Activated effector memory CD4-positive, alpha-beta T cell treated with Interleukin-2 at 50 U/mL for 16 hours (primary cell): ENCODE measurements at regions not wholly inside any gene's neighbourhood (a gene's known extent, or its start where the extent isn't known, plus 50 kb on each side); places are given as distances from the start of the nearest gene placed in this dataset.

ENCODE experiments used
- DNase-seq: peaks from one replicate; pipeline ENCODE4 v3.0.0-alpha.2; 2020

DNA sequence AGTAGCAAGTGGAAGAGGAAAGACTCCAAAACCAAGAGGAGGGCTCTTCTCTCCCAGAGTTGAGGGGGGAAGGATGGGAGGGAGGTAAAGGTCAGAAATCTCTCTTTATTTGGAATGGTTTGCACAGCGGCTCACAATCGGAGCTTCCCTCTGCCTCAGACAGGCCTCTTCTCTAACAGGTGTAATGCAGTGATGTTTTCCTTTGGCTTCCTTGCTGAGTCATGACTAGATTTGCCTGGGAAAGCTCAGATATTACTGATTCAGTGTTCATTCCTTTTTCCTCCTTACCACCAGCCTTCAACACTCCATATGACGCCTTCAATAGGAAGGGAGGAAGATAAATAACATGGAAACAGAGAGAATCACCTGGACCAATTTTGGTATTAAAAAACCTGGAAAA lies 136.6 kb downstream of the RNF152 start:
- DNase-seq = no peak

DNA sequence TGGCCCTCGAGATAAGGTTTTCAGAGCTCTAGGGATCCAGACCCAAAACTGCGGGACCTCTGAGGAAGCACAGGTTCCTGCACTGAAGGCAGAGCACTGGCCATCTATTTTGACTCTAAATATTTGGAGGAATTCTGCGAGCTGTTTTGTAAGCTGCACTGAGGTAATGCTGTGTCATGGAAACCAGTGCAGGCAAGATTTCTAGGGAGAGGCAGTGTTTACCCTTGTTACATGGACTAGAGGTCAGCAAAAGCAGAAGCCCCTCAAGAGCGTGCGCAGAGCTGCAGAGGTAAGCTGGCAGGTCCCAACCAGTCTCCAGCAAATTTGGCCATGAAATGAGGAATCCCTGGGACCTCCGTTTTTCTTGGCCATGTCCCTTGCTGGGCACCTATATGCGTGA lies 137.3 kb downstream of the RNF152 start:
- no peak for DNase-seq

DNA sequence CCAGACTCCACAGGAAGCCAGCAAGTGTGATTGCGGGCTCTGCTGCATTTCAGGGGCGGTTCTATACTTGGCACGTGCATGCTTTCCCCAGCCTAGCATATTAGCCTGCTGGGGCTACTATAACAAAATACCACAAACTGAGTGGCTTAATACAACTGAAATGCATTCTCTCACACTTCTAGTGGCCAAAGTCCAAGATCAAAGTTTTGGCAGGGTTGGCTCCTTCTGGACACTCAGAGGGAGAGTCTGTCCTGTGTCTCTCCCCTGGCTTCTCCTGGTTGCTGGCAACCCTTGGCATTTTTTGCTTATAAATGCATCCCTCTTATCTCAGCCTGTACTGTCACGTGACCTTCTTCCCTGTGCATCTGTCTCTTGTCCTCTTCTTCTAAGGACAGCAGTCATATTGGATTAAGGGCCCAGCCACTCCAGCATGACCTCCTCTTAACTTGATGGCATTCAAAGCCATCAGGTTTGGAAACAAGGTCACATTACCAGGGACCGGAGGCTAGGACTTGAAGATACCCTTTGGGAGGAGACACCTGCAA lies 138.7 kb downstream of the RNF152 start:
- no peak for DNase-seq

DNA sequence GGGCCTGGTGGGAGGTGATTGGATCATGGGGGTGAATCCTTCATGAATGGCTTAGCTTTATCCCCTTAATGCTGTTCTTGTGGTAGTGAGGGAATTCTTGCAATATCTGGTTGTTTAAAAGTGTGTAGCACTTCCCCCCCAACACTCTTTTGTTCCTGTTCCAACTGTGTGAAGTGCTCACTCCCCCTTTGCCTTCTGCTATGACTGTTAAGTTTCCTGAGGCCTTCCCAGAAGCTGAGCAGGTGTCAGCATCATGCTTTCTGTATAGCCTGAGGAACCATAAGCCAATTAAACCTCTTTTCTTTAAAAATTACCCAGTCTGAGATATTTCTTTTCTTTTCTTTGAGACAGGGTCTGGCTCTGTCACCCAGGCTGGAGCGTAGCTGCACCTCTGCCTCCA lies 139.4 kb downstream of the RNF152 start:
- no peak for DNase-seq

DNA sequence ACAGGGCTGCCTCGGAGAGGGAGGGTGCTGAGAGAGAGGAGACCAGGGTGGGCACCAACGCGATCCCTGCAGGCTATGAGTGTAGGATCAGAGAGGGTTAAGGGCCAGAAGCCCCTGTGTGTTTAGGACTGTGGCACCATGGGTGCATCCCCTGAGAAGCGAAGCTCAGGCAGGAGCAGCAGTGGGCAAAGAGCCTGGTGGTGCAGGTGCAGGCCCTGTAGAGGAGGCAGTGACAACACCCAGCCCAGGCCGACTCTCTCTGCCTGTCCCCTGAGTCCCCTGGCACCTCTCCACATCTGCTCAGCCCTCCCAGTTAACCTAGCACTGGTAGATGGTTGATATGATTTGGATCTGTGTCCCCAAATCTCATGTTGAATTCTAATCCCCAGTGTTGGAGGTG lies 139.8 kb downstream of the RNF152 start:
- no peak for DNase-seq

DNA sequence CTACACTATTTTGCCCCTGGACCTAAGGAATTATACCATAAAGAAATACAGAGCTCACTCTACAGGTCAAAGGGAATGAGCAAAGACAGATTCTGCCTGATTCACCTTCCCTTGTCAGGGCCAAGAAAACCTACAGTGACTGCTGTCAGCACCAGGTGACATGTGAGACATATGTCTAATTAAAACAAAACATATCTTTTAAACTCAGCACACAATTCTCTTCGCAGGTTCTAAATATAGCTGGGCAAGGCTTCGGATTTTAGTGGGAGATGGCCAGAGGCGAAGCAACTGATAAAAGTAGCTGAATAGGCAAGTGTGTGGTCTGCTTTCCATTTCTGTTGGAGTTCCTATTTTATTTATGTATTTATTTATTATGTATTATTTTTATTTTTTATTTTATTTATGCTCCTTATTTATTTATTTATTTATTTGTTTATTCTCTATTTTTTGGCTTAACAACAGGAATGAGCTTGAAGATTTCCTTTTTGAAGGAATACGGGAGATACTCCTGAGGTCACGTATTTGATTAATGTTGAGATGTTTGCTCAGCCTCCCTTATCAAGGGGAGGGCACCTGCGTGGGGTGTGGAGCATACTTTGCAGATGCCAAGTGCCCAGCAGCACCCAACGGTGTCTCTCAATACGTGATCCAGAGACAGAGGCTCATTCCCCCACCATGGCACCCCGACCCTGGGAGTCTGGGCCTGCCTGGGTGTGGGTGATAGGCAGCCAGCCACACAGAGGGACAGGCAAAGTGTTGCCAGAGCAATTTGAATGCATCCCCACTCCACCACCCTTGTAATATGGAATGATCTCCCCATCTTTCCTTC lies 141.8 kb downstream of the RNF152 start:
- DNase-seq = no peak

DNA sequence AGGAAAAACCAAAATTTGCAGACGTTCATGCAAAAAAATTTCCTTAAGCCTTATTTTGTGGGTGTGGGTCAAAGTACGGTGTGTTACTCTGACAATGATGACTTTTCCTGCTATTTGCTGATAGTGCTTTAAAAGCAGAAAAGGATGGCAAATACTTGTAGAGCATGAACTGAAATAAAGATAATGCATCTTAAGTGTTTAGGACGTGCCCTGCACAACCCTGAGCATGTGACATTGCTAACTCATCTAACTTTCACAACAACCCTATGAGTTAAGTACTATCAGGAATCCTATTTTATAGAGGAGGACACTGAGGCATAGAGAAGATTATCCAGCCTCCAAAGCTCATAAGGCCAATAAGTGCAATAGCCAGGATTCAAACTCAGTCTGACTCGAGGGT lies 143.3 kb downstream of the RNF152 start:
- DNase-seq = no peak

DNA sequence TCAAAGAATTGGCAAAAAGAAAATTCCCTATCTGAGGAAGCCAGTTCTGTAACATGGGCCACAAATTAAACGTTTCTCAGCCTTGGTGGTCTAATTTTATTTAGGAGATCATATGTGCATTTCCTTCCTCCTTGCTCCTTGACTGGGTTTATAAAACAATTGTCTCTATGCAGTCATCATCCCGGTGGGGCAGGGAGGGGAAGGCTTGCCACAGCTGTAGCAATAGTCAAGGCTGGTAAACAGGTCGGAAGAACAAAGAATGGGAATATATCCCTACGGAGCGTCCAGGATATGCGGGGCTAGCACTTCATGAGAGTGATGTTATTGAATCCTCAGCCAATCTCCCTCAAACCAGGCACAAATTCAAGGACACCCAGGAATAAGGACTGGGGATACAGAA lies 143.8 kb downstream of the RNF152 start:
- no peak for DNase-seq

DNA sequence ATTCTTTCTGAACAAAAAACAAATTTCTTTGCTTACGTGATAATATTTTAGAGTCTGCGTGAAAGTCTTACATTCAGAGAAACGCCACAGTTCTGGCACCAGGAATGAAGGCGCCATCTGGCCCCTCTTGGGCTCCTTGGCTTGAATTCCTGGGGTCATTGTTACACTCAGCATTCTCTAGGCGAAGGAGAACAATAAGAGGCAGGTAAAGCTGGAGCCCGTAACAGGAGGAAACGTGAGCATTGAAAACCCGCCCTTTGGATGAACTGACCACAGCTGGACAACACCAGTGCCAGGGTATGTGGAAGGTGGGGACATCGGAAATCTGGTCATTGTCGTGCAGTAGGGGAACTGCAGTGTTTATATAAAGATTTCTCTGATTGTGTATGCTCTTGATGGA lies 144.8 kb downstream of the RNF152 start:
- DNase-seq = no peak

DNA sequence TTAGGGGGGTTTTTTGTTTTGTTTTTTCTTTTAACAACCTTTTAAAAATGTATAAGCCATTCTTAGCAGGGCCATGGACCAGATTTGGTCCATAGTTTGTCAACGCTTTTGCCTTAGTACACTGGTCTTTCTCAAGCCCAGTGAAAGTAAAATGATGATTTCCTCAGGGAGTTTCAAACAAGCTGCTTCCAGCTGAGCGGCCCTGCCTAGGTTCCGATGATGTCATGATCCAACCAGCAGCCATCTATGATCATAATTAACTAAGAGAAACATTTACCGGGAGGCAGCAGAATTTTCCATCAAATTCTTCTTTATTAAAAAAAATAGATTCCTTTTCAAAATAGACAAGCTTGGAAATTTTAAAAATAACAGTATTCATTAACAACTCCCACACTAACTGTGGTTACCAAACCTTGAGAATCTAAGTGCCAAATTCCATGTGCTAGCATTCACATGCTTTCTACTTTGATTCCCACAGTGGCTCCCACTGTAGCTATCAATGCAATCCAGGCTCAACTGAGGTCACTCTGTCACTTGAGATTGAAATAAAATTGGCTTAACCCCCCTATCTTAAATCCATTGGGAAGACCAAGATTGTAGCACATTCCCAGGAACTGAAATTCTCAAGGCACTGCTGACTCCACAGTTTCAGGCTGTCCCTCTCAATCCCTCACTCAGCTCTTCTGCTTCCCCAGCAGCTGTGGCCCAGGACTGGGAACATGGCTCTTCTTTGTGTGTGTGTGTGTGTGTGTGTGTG lies 148.9 kb downstream of the RNF152 start:
- DNase-seq = no peak

DNA sequence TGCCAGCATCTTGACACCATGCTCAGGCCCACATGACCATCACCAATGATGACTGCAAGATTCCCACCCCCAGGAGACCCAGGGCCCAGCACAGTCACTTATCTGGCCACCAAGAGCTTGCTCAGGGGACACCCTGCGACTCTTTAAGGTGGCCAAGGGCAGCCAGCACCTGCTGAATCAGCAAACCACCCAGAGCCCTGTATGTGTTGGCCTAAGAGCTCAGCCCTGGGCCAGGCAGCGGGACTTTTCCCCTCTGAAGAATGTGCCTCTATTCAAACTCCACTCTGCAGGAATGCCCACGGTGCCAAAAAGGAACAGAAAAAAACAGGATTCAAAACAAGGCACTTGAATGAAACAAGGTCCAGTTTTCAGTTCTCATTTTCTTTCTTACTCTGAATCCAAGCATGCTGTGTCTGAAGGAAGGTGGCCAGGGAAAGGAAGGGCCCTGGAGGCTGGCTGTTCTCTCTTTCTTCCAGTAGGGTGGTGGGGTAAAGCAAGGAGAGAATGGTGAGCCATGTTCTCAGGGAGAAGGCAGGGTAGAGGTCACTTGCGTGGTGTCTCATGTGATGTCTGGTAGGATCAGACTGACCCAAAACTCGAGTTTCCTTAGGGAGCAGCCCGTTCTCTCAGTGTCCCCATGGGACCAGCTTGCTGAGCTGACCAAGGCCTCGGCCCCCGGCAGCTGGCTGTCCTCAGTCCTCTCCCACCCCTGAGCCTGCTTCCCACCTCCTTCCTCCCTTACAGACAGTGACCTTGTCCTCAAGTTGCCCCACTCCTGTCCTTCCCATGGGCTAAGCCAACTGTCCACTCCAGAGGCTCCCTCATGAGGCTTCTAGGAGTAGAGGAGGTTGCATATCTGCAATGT lies 150.0 kb downstream of the RNF152 start:
- no peak for DNase-seq

DNA sequence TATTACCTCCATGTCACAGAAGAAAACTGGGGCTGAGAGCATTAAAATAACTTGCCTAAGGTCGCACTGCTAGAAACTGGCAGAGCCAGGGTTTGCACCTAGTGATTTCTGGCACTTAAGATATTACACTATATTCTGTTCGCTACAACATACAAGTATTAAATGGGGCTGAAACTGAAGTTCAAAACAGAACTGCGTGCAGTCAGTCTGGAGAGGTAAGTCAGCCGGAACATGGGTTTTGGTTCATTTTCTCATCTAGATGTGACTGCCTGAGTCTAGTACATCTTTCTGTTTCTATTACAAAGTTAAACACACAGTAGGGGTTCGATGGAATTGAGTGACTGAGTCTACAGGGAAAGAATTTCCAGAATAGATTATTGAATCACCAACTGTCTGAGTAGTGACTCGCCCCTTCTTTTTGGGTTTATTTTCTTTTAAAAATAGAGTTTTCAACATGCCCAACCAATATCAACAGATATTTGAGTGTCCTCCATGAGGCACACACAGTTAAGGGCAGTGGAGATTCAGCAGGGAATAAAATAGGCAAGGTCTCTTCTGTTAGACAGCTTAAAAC lies 150.8 kb downstream of the RNF152 start:
- no peak for DNase-seq

DNA sequence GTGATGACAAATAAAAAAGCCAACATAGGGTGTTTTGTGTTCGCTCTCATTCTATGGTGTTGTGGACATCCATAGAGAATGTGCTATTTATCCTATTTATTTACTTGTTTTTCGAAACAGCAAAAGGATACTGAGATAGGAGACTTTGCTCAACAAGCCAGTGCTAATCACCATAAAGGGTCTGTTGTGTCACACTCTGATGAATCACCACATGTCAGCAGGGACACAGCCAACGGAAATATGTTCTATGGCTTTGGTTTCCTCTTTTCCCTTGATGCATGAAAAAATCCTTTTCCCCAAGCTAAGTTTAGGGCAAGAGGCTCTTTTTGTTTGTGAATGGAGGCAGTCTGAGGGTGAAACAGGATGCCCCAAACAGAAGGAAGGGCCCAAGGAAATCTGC lies 154.3 kb downstream of the RNF152 start:
- DNase-seq = no peak

DNA sequence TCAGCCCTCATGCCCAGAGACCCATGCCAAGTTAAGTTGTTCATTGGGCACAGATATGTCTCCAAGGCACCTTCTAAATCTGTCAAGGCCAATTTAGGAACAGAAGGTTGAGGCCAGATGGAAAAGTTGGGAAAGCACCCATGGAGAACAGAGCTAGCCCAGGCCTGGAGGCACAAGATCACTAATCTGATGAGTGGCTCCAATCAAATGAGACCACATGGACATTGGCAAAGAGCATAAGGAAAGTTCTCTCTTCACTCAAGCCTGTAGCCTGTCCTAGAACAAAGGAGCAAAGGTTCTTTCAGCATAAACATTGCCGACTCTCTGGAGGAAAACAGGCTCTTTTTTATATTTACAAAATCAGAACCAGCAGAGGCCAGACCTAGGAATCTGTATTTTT lies 154.8 kb downstream of the RNF152 start:
- no peak for DNase-seq

DNA sequence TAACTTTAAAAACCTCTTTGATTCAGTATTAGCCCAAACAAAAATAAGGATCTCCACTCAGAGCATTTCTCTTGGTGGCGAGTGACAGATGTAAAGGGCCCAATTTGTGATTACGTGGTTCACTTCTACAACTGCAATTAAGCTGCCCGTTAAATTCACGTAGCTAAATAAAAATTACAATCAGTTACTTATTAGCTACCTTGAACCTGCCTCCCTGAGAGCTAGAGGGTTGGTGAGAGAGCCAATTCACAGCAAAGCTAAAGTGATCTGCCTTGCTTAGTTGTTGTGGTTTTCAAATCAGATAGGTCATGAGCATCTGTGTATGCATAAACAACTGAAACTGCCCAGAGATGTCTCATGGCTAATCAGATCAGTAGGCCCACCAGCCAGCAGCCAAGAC lies 156.7 kb downstream of the RNF152 start:
- DNase-seq = no peak

DNA sequence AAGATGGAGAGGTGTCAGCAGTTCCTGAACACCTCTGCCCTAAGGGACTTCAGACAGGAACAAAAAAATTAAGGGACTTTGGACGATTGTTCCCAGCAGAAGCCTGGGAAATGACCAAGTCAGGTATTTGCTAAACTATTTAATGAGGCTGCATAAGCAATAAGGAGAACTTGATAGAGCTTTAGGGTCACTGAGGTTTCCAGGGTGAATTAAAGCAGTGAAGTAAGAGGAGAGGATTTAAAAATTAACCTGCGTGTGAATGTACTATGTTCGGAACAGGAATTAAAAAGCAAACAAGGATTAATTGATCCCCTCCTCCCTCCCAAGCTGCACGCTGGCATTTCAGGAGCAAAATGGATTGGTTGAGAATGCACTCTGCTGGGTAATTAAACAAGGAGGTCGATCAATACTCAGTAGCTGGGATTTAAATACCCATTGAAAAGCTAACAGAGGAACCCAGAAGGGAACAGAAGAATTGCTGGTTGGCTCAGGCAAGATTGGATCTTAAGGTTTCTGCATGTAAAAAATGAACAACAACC lies 157.2 kb downstream of the RNF152 start:
- DNase-seq = no peak

DNA sequence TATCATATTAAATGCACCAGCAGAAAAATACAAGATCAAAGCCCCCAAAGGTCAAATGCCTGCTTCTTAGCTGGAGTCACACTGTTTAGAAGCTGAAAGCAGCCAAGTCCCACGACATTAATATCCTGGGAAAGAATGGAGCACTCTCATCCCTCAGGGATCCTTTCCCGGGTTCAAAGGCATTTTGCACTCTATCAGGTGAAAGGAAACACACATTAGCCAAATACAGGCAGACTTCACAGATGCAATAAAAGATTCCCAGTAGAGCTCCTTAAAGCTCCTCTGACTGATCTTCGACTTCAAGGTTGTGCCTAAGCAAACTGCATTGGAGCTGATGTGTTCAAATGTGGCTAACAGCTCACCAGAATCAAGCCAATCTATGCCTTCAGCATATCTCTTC lies 158.4 kb downstream of the RNF152 start:
- DNase-seq = no peak

DNA sequence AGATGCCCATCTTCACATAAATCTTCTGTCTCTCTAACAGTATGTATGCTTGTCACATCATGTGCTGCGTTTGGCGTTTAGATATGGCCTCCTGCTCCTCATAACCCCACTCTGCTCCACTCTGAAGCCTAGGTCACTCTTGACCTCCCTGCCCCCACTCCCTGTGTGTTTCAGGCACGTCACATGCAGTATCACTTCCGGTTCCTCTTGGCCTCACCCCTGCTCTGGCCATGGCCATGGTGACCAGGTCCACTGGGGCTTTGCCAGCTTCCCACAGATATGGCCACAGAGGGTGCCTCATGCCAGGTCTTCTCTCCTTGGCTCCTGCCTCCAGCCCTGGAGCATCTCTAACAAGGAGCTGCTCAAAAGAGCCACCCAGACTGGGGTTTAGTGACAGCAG lies 160.0 kb downstream of the RNF152 start:
- no peak for DNase-seq

DNA sequence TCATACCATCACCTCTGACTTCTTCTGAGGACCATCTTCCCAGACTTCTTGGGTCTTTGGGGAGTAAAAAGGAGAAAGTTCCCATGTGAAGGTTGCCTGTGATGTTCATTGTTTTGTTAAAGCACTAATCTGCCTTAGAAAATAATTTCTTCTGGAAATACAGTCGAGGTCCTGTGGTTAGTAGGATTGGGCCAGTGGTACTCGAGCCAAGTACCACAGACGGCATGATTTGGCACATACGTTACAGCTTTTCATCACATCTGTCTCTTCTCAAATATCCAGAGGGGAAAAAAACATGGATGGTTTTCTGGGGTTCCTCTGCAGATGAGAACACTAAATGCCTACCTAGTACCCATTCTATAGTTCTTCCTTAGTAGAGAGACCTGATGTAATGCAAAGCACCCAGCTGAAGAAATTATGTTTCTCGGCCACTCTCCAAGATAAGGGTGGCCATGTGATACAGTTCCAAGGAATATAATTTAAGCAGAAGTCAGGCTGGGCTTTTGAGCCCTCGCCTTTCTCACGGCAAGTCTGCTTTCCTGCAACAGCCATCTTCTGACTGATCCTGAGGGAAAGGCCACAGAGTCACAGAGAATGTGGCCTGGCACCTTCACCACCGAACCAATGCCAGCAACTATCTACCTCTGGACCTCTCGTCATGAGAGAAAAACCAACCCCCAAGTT lies 161.0 kb downstream of the RNF152 start:
- no peak for DNase-seq

DNA sequence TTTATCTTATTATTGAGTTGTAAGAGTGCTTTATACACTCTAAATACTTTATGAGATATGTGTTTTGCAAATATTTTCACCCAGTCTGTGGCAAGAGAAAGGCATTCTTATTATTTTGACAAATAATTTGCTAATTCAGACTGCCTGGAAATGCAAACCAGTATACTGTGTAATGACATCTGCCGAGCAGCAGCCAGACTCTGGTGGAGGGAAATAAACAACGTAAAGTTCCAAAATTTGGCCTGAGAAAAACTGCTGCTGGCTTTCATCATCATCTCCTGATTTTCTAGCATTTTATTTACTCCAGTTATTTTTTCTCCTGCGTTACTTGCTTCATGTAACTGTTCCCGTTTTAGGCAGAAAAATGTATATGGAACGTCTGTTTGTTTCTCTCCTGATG lies 161.6 kb downstream of the RNF152 start:
- no peak for DNase-seq

DNA sequence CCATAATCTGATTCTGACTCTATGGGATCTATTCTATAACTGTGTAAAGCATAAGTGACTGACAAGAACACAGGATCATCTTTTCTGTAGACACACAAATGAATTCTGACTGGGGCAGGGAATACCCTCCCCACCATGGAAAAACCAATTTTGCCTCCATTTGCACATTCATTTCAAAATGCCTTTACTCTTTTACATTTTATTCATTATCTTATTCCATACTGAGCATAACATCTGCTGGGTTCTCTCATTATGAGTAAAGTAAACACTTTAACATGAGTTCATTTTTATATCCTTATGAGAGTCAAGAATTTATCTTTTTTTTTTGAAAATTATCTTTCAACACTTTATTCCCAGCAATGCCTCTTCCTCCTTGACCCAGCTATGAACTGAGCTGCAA lies 163.5 kb downstream of the RNF152 start:
- DNase-seq = no peak
